MCF 10A (cell line): ENCODE measurements at regions not wholly inside any gene's neighbourhood (a gene's known extent, or its start where the extent isn't known, plus 50 kb on each side); places are given as distances from the start of the nearest gene placed in this dataset.

Experiments used
- BruUV-seq: library from RNA; stranded (reverse); fragments of 400-500 nt; replicated peaks from 2 replicates; lab custom pipeline; 2021; lab: Mats Ljungman, UMichigan
- CTCF ChIA-PET: fragments of 300-600 bp; sonication (Branson Sonifier 250); formaldehyde crosslinking; extraction: SDS; loops from one replicate; lab custom pipeline; 2021; ENCODE audit warnings: antibody characterized with exemption, inconsistent platforms; lab: Yijun Ruan, JAX
- POLR2A ChIA-PET: fragments of 300-600, 350-650 bp; sonication (Branson Sonifier 250); formaldehyde crosslinking; extraction: SDS; loops from one replicate; lab custom pipeline; 2020; ENCODE audit warnings: antibody characterized with exemption, inconsistent platforms; lab: Yijun Ruan, JAX
- DNase-seq: peaks from one replicate; pipeline ENCODE4 v3.0.0-alpha.2; 2018; ENCODE audit not compliant: unreplicated experiment
- H3K27ac Mint-ChIP-seq: one replicate; pipeline ENCODE4 v1.8.0; 2022; ENCODE audit warnings: mild to moderate bottlenecking, low read depth, mixed read lengths; ENCODE audit not compliant: unreplicated experiment
- H3K27me3 Mint-ChIP-seq: one replicate; pipeline ENCODE4 v1.8.0; 2022; ENCODE audit warnings: mixed read lengths; ENCODE audit not compliant: insufficient read depth, unreplicated experiment
- H3K36me3 Mint-ChIP-seq: one replicate; pipeline ENCODE4 v1.8.0; 2022; ENCODE audit warnings: mild to moderate bottlenecking, moderate library complexity, mixed read lengths; ENCODE audit not compliant: insufficient read depth, unreplicated experiment
- H3K4me1 Mint-ChIP-seq: one replicate; pipeline ENCODE4 v1.8.0; 2022; ENCODE audit warnings: mixed read lengths; ENCODE audit not compliant: insufficient read depth, unreplicated experiment
- H3K4me3 Mint-ChIP-seq: one replicate; pipeline ENCODE4 v1.8.0; 2022; ENCODE audit warnings: mild to moderate bottlenecking, moderate library complexity, mixed read lengths; ENCODE audit not compliant: unreplicated experiment
- H3K9me3 Mint-ChIP-seq: one replicate; pipeline ENCODE4 v1.8.0; 2022; ENCODE audit warnings: mixed read lengths; ENCODE audit not compliant: unreplicated experiment
- intact Hi-C: fragments of 100-400 bp; cut with micrococcal nuclease; formaldehyde crosslinking; loops from 2 replicates; pipeline ENCODE4 v1.14.1; 2022
- TF ChIP-seq, protein P1 (sequence below): fragments of 200-600 bp; IDR thresholded peaks from one replicate; pipeline ENCODE4 v1.8.0; 2022; ENCODE audit warnings: antibody characterized with exemption, mild to moderate bottlenecking; ENCODE audit not compliant: unreplicated experiment

DNA sequence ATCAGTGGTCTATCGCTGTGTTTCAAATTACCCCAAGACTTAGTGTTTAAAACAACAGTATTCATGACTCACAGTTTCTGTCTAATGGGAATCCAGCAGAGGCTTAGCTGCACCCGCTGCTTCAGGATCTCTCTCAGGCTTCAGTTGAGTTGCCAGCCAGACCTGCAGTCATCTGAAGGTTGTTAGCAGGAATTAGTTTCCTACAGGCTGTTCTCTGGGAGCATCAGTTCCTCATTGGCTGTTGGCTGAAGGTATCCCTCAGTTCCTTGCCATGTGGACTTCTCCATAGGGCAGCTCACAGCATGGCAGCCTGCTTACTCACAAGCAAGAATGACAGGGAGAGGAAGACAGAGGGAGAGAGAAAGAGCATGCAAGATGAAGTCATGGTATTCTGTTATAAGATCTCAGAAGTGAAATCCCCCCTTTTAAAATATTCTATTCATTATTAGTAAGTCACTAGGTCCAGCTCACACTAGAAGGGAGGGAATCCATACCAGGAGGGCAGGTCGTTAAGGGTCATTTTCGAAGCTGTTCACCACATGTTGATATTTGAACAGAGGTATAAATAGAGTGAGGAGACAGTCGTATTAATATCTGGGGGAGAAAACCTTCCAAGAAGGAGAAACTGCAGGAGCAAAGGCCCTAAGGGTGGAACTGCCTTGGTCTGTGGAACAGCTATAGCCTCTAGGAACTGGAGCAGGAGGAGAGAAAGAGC lies 473.9 kb upstream of the PPP2R3A start:
- CTCF ChIA-PET: interaction anchor here (0.7 to 0.8 kb wide), 2 partner anchors 12 to 402 kb away, joined by 3 to 4 read pairs; no protein-coding TSS in a partner anchor
- Mint-ChIP-seq H3K9me3 (no peaks in the 10 kb centered on the region), H3K36me3 (no peaks in the 10 kb centered on the region), H3K4me1 (no peaks in the 10 kb centered on the region), H3K27ac (no peak overlapping the region), H3K27me3 (no peaks in the 10 kb centered on the region), H3K4me3 (no peak overlapping the region)
- POLR2A ChIA-PET: no interaction called here
- TF ChIP-seq, protein P1, sequence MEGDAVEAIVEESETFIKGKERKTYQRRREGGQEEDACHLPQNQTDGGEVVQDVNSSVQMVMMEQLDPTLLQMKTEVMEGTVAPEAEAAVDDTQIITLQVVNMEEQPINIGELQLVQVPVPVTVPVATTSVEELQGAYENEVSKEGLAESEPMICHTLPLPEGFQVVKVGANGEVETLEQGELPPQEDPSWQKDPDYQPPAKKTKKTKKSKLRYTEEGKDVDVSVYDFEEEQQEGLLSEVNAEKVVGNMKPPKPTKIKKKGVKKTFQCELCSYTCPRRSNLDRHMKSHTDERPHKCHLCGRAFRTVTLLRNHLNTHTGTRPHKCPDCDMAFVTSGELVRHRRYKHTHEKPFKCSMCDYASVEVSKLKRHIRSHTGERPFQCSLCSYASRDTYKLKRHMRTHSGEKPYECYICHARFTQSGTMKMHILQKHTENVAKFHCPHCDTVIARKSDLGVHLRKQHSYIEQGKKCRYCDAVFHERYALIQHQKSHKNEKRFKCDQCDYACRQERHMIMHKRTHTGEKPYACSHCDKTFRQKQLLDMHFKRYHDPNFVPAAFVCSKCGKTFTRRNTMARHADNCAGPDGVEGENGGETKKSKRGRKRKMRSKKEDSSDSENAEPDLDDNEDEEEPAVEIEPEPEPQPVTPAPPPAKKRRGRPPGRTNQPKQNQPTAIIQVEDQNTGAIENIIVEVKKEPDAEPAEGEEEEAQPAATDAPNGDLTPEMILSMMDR: no peak
- no TSS peak for BruUV-seq
- no peak for DNase-seq
- intact Hi-C loops: no loop called here

DNA sequence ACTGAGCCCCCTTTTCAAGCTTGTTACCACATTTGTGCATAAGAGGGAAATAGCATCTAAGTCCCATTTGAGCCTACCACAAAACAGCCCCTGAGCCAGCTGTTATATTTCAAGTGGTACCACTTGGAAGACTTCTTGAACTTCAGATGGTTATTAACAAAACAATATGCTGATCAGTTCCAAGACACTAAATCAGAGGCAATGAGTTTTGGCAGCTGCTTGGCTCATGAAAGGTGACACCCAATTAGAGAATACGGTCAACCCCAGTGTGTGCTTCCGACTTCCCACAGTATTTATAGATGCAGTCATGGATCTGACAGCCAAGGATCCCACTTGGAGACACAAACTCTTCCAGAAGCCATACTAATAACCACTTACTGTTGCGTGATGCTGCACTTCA lies 469.6 kb upstream of the PPP2R3A start:
- no peak for DNase-seq
- Mint-ChIP-seq H3K4me3 (no peak overlapping the region), H3K4me1 (no peaks in the 10 kb centered on the region), H3K27ac (no peak overlapping the region), H3K36me3 (no peaks in the 10 kb centered on the region), H3K27me3 (no peaks in the 10 kb centered on the region), H3K9me3 (no peaks in the 10 kb centered on the region)
- CTCF ChIA-PET: interaction anchor here (1.0 kb wide), 1 partner anchor 9 kb away, joined by 3 read pairs; no protein-coding TSS in a partner anchor
- POLR2A ChIA-PET: no interaction called here
- intact Hi-C loops: no loop called here
- BruUV-seq: no TSS peak
- TF ChIP-seq, protein P1: no peak

DNA sequence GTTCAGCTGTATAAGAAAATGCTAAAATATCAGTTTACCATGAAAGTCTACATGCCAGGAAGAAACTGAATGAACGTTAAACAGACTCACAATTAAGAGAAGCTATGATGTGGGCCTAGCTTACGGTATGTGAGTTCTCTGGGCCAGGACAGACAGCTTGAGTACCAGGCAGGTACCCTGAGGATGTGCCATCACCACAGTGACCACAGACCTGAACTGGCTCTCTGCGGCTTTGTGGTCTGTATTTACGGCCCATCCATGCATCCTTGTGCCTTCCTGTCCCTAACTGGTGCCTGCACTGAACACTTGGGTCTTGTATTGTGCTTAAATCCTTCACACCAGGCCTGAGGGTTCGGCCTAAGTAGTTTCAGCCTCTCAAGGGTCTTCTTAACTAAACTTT lies 467.5 kb upstream of the PPP2R3A start:
- no peaks in the 10 kb centered on the region for H3K9me3 Mint-ChIP-seq
- H3K36me3 Mint-ChIP-seq: no peaks in the 10 kb centered on the region
- peaks cover 15% of the 10 kb centered on the region for H3K27me3 Mint-ChIP-seq
- DNase-seq: no peak
- TF ChIP-seq, protein P1: no peak
- POLR2A ChIA-PET: no interaction called here
- CTCF ChIA-PET: no interaction called here
- no peaks in the 10 kb centered on the region for H3K4me1 Mint-ChIP-seq
- H3K4me3 Mint-ChIP-seq: no peak overlapping the region
- no peak overlapping the region for H3K27ac Mint-ChIP-seq
- intact Hi-C loops: no loop called here
- BruUV-seq: no TSS peak

DNA sequence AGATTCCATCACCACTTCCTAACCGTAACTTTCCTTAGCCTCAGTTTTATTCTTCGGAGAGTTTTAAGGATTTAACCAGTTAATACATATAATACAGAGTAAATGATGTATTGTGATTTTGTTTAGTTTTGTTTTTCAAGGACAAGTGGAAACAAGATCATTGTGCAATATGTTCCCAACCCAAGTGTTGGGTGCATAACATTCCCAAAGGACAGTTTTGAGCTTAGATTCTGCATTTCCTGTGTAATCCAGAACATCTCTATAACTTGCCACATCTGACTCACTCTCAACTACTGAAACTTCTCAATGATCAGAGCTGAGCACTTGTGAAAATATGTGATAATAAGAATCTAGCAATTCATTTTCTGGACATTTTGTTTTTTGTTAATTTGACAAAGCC lies 466.1 kb upstream of the PPP2R3A start:
- peaks cover 5% of the 10 kb centered on the region for H3K4me1 Mint-ChIP-seq
- no peaks in the 10 kb centered on the region for H3K36me3 Mint-ChIP-seq
- ChIA-PET POLR2A (interaction anchor here (0.7 kb wide), 1 partner anchor 355 kb away, joined by 3 read pairs; no protein-coding TSS in a partner anchor), CTCF (interaction anchor here (0.5 to 2.0 kb wide), 5 partner anchors 20 to 899 kb away, joined by 3 to 5 read pairs (median 3); no protein-coding TSS in a partner anchor)
- intact Hi-C loops: no loop called here
- DNase-seq: no peak
- H3K27ac Mint-ChIP-seq: no peak overlapping the region
- no TSS peak for BruUV-seq
- H3K9me3 Mint-ChIP-seq: no peaks in the 10 kb centered on the region
- H3K27me3 Mint-ChIP-seq: peaks cover 26% of the 10 kb centered on the region
- TF ChIP-seq, protein P1: no peak
- no peak overlapping the region for H3K4me3 Mint-ChIP-seq
